Right lobe of liver (tissue), 4 donors: ENCODE measurements at regions not wholly inside any gene's neighbourhood (a gene's known extent, or its start where the extent isn't known, plus 50 kb on each side); places are given as distances from the start of the nearest gene placed in this dataset.

Experiments
- POLR2A ChIP-seq: fragments of 450-650 bp; IDR thresholded peaks from one replicate; pipeline ENCODE4 v1.6.1; 2017; ENCODE audit warnings: antibody characterized with exemption, mild to moderate bottlenecking
- TF ChIP-seq, protein P1 (sequence below), 4 donors: fragments of 200-600 bp in 3 of 4; fragments of 450-650 bp in 1 of 4; IDR thresholded peaks; one replicate each; pipeline versions ENCODE4 v1.5.1 to v1.8.0; 2016 to 2022; ENCODE audit warnings: antibody characterized with exemption in 4 of 4, mild to moderate bottlenecking in 2 of 4
- donor health status: DM: no; HTN: no; CAD: no.
- donor health status: DM: no; HTN: no; CAD: no.
- donor health status: DM: no; HTN: yes; CAD: no.

DNA sequence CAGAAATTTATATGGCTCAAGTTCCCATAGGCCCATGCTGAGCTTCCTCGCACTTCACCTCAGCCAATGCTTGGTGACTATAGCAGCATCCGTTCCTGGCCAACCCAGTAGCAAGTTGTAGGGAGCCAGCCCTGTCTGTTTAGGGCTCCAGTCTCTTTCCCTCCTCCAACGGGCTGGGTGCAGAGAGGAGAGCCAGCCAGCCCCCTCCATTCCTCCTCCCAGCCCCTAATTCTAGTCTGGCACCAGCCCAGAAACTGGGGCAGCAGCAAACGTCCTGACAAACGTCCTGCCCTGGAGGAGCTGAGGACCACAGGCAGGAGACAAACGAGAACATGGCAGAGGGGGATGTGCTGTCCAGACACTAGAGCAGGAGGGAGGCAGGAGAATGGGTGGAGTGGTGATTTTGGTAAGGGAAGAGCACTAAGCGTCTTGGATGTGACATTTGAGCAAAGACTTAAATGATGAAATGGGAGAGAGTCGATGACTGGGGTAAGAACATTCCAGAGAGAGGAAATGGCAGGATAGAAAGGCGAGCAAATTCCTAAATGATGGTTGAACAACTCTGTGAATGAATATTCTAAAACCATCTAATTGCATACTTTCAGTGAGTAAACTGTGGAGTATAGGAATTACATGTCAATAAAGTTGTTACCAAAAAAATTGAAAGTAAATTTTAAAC is 222.5 kb upstream of the DAPK1 start:
- no peak for TF ChIP-seq POLR2A
- TF ChIP-seq, protein P1, sequence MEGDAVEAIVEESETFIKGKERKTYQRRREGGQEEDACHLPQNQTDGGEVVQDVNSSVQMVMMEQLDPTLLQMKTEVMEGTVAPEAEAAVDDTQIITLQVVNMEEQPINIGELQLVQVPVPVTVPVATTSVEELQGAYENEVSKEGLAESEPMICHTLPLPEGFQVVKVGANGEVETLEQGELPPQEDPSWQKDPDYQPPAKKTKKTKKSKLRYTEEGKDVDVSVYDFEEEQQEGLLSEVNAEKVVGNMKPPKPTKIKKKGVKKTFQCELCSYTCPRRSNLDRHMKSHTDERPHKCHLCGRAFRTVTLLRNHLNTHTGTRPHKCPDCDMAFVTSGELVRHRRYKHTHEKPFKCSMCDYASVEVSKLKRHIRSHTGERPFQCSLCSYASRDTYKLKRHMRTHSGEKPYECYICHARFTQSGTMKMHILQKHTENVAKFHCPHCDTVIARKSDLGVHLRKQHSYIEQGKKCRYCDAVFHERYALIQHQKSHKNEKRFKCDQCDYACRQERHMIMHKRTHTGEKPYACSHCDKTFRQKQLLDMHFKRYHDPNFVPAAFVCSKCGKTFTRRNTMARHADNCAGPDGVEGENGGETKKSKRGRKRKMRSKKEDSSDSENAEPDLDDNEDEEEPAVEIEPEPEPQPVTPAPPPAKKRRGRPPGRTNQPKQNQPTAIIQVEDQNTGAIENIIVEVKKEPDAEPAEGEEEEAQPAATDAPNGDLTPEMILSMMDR (IDR thresholded peaks at IDR 0.05) = no peak
